Ovary (tissue), 3 donors: ENCODE measurements at regions not wholly inside any gene's neighbourhood (a gene's known extent, or its start where the extent isn't known, plus 50 kb on each side); places are given as distances from the start of the nearest gene placed in this dataset.

ENCODE experiments used
- CTCF ChIP-seq, 3 donors: fragments of 450-650 bp in 2 of 3; fragments of 200-600 bp in 1 of 3; IDR thresholded peaks; one replicate each; pipeline versions ENCODE4 v1.5.1 to v1.8.0; 2016 to 2022; ENCODE audit warnings: antibody characterized with exemption in 3 of 3, mild to moderate bottlenecking in 1 of 3
- POLR2A ChIP-seq: fragments of 450-650 bp; IDR thresholded peaks from one replicate; pipeline ENCODE4 v1.6.1; 2017; ENCODE audit warnings: antibody characterized with exemption, mild to moderate bottlenecking, moderate library complexity
- donor health status: DM: no; HTN: no; CAD: no.

- TF ChIP-seq POLR2A (no peak), CTCF (IDR thresholded peaks at IDR 0.05) (no peak)
Observed at GRCh38 chr15:91664224-91664836, 189.2 kb upstream of the SLCO3A1 start.
